Fibroblast of lung (primary cell): ENCODE measurements at regions not wholly inside any gene's neighbourhood (a gene's known extent, or its start where the extent isn't known, plus 50 kb on each side); places are given as distances from the start of the nearest gene placed in this dataset.

ENCODE experiments used
- DNase-seq, 2 donors: peaks; one replicate each; pipeline versions ENCODE4 v3.0.0 to v3.0.0-alpha.2; 2010; ENCODE audit warnings: low read depth in 2 of 2
- H2AFZ ChIP-seq: 2 replicates; pipeline ENCODE4 v1.5.1; 2012; ENCODE audit warnings: low read length, control low read depth, inconsistent platforms
- H3K27ac ChIP-seq: 2 replicates; pipeline ENCODE4 v1.5.1; 2011; ENCODE audit warnings: low read length, control low read depth; ENCODE audit not compliant: insufficient read depth
- H3K27me3 ChIP-seq: 2 replicates; pipeline ENCODE4 v1.5.1; 2011; ENCODE audit warnings: mild to moderate bottlenecking, low read length; ENCODE audit not compliant: control insufficient read depth, insufficient read depth
- H3K36me3 ChIP-seq: 2 replicates; pipeline ENCODE4 v1.5.1; 2011; ENCODE audit warnings: low read length; ENCODE audit not compliant: control insufficient read depth, insufficient read depth
- H3K4me1 ChIP-seq: 2 replicates; pipeline ENCODE4 v1.5.1; 2011; ENCODE audit warnings: low read length; ENCODE audit not compliant: control insufficient read depth, insufficient read depth; ENCODE audit errors: extremely low read depth
- H3K4me2 ChIP-seq: 2 replicates; pipeline ENCODE4 v1.5.1; 2011; ENCODE audit warnings: low read length, control low read depth; ENCODE audit not compliant: insufficient read depth; ENCODE audit errors: extremely low read depth
- H3K4me3 ChIP-seq, 4 experiments: fragments of 200-600 bp in 1 of 4; sonication (generic) in 1 of 4; replicated peaks in 1 of 4; 2 replicates each; pipeline ENCODE4 v1.5.1; 2011 to 2016; ENCODE audit warnings: low read length in 4 of 4, low read depth in 3 of 4, mild to moderate bottlenecking in 3 of 4, control low read depth in 2 of 4, inconsistent platforms in 1 of 4, mixed read lengths in 1 of 4; ENCODE audit not compliant: insufficient read depth in 1 of 4; ENCODE audit errors: control extremely low read depth in 1 of 4
- H3K79me2 ChIP-seq: 2 replicates; pipeline ENCODE4 v1.5.1; 2012; ENCODE audit warnings: mild to moderate bottlenecking, low read length, inconsistent platforms; ENCODE audit not compliant: control insufficient read depth, insufficient read depth
- H3K9ac ChIP-seq: 2 replicates; pipeline ENCODE4 v1.5.1; 2011; ENCODE audit warnings: mild to moderate bottlenecking, low read length, control low read depth; ENCODE audit not compliant: insufficient read depth
- H3K9me3 ChIP-seq: 2 replicates; pipeline ENCODE4 v1.5.1; 2012; ENCODE audit warnings: low read depth, low read length; ENCODE audit not compliant: control insufficient read depth, insufficient read depth
- H4K20me1 ChIP-seq: 2 replicates; pipeline ENCODE4 v1.5.1; 2011; ENCODE audit warnings: low read length; ENCODE audit not compliant: control insufficient read depth, insufficient read depth; ENCODE audit errors: extremely low read depth
- EZH2 ChIP-seq: IDR thresholded peaks from 2 replicates; pipeline ENCODE4 v1.5.1; 2012; ENCODE audit warnings: low read length, control low read depth, mild to moderate bottlenecking; ENCODE audit errors: missing control alignments
- TF ChIP-seq, protein P1 (sequence below), 2 donors: IDR thresholded peaks in 1 of 2; conservative IDR thresholded peaks in 1 of 2; 1 replicate in 1 of 2; 2 replicates in 1 of 2; pipeline ENCODE4 v1.5.1; 2011 to 2012; ENCODE audit warnings: low read length in 2 of 2, control low read depth in 1 of 2, inconsistent platforms in 1 of 2, low read depth in 1 of 2, mild to moderate bottlenecking in 1 of 2

DNA sequence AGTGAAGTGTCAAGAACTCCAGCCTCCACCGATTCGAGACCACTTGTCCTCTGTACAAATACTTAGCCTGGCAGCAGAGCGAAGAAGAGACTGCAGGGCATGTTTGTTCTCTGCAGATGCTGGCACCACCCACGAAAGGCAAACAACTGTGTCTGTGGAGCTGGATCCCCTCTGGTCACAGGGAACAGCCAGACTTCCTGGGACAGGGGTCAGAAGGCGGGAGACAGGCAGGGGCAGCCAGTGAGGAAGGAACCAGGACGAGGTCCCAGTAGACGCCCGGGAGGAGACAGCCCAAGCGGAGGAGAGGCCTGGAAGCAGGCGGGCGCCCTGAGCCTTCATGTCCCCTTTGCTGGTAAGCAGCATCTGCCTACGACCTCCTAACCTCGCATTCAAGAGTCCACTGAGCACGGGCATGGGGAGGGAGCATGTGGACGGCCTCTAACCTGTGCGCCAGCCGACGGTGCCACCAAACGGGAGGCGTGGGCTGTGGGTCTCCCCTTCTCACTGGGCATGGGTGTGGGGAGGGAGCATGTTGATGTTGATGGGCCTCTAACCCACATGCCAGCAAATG lies 265.5 kb downstream of the DLL1 start:
- Histone ChIP-seq H3K27me3 (no peaks in the 10 kb centered on the region), H3K9me3 (no peaks in the 10 kb centered on the region), H3K36me3 (no peaks in the 10 kb centered on the region), H3K4me2 (no peak overlapping the region), H3K27ac (no peak overlapping the region), H3K9ac (no peak overlapping the region), H3K4me1 (peaks cover 2% of the 10 kb centered on the region), H3K4me3 (no peak overlapping the region), H4K20me1 (no peaks in the 10 kb centered on the region), H3K79me2 (no peaks in the 10 kb centered on the region), H2AFZ (no peak overlapping the region)
- no peak for DNase-seq
- no peak for TF ChIP-seq EZH2
- TF ChIP-seq, protein P1, sequence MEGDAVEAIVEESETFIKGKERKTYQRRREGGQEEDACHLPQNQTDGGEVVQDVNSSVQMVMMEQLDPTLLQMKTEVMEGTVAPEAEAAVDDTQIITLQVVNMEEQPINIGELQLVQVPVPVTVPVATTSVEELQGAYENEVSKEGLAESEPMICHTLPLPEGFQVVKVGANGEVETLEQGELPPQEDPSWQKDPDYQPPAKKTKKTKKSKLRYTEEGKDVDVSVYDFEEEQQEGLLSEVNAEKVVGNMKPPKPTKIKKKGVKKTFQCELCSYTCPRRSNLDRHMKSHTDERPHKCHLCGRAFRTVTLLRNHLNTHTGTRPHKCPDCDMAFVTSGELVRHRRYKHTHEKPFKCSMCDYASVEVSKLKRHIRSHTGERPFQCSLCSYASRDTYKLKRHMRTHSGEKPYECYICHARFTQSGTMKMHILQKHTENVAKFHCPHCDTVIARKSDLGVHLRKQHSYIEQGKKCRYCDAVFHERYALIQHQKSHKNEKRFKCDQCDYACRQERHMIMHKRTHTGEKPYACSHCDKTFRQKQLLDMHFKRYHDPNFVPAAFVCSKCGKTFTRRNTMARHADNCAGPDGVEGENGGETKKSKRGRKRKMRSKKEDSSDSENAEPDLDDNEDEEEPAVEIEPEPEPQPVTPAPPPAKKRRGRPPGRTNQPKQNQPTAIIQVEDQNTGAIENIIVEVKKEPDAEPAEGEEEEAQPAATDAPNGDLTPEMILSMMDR (conservative IDR thresholded peaks at IDR 0.05 in 1 of 2, IDR thresholded peaks at IDR 0.05 in 1 of 2; ENCODE audit: low read depth in 1 of 2, low read length in 2 of 2), result no peak

DNA sequence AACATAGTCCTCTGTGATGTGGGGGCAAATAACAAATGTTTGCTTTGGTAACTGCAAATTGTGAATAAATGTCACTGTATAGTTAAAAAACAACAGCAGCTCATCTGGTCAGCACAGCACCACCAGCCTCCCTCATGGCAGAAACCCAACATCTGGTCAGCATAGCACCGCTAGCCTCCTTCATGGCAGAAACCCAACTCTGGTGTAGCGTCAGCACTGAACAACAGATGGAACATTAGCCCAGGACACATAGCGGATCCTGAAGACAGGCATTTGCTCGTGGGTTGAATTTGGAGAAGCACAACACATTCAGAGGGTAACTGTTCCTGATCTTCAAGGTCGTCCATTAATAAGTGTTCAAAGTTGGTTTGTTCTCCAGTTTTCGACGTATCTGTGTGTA lies 265.9 kb downstream of the DLL1 start:
- no peak overlapping the region for H2AFZ ChIP-seq
- TF ChIP-seq, protein P1 (conservative IDR thresholded peaks at IDR 0.05 in 1 of 2, IDR thresholded peaks at IDR 0.05 in 1 of 2; ENCODE audit: low read depth in 1 of 2, low read length in 2 of 2), result no peak
- TF ChIP-seq EZH2, result no peak
- no peaks in the 10 kb centered on the region for H3K36me3 ChIP-seq
- H3K4me1 ChIP-seq, result peaks cover 2% of the 10 kb centered on the region
- H4K20me1 ChIP-seq, result no peaks in the 10 kb centered on the region
- H3K9me3 ChIP-seq, result no peaks in the 10 kb centered on the region
- no peaks in the 10 kb centered on the region for H3K79me2 ChIP-seq
- H3K27me3 ChIP-seq, result no peaks in the 10 kb centered on the region
- DNase-seq, result peak in 1 of 2 donors; percentile 94
- H3K4me3 ChIP-seq, result no peak overlapping the region
- H3K27ac ChIP-seq, result no peak overlapping the region
- no peak overlapping the region for H3K4me2 ChIP-seq
- no peak overlapping the region for H3K9ac ChIP-seq

DNA sequence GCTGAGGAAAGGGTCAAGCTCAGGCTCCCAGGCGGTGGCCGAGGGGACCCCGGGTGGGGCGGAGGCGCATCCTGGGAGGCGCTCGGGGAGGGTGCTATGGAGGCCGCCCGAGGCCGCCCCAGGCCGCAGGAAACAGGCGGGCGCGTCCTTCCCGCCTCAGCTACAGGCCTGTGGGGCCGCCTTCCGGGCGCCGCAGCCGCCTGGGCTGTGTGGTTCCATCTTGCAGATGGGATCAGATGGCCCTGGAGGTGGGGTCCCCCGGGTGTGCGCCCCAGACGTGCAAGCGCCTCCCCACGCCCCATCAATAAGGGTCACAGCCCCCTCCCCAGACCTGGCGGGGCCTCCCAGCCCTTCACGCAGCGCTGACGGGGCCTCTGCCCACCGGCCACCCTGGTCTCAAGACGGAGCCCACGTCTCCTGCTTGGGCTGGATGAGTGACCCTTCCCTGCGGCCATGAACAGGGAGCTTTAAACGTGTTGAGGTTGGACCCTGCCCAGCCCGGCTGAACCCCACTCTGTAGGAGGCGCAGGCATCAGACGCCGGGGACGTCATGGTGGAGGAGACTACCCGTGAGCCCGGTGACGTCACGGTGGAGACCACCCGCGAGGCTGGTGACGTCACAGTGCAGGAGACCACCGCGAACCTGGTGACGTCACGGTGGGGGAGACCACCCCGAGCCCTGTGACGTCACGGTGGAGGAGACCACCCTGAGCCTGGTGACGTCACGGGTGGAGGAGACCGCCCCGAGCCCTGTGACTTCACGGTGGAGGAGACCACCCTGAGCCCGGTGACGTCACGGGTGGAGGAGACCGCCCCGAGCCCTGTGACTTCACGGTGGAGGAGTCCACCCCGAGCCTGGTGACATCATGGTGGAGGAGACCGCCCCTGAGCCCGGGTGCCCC lies 267.0 kb downstream of the DLL1 start:
- no peak overlapping the region for H3K9ac ChIP-seq
- no peaks in the 10 kb centered on the region for H3K9me3 ChIP-seq
- H3K27me3 ChIP-seq, result no peaks in the 10 kb centered on the region
- no peak overlapping the region for H3K4me2 ChIP-seq
- no peaks in the 10 kb centered on the region for H3K36me3 ChIP-seq
- no peaks in the 10 kb centered on the region for H4K20me1 ChIP-seq
- peaks cover 2% of the 10 kb centered on the region for H3K4me1 ChIP-seq
- no peaks in the 10 kb centered on the region for H3K79me2 ChIP-seq
- no peak for DNase-seq
- TF ChIP-seq, protein P1 (conservative IDR thresholded peaks at IDR 0.05 in 1 of 2, IDR thresholded peaks at IDR 0.05 in 1 of 2; ENCODE audit: low read depth in 1 of 2, low read length in 2 of 2), result no peak
- no peak for TF ChIP-seq EZH2
- H3K27ac ChIP-seq, result no peak overlapping the region
- H2AFZ ChIP-seq, result no peak overlapping the region
- no peak overlapping the region for H3K4me3 ChIP-seq
